A549 (cell line): ENCODE measurements at regions not wholly inside any gene's neighbourhood (a gene's known extent, or its start where the extent isn't known, plus 50 kb on each side); places are given as distances from the start of the nearest gene placed in this dataset.

Experiments used
- ATAC-seq, 2 experiments: fragments of 200-7000 bp in 1 of 2; fragments of >200 bp in 1 of 2; cut with Nextera tagmentation in 1 of 2; cut with Tn5 transposase in 1 of 2; 3 replicates each; pipeline versions ENCODE4 v1.8.0 to v1.9.1; 2018 to 2020; ENCODE audit warnings: mild to moderate bottlenecking in 1 of 2, moderate library complexity in 1 of 2
- CTCF ChIA-PET: fragments of 300-600 bp; sonication (Branson Sonifier 250); formaldehyde crosslinking; extraction: SDS; loops from one replicate; lab custom pipeline; 2021; ENCODE audit warnings: antibody characterized with exemption, inconsistent platforms; lab: Yijun Ruan, JAX
- POLR2A ChIA-PET: fragments of 350-600 bp; formaldehyde crosslinking; extraction: SDS; loops from one replicate; lab custom pipeline; 2021; ENCODE audit warnings: antibody characterized with exemption, inconsistent platforms; lab: Yijun Ruan, JAX
- DNase-seq, 2 experiments: peaks; one replicate each; pipeline versions ENCODE4 v3.0.0 to v3.0.0-alpha.2; 2011 to 2016; ENCODE audit warnings: low read depth in 1 of 2, low spot score in 1 of 2
- FAIRE-seq: peaks from 2 replicates; lab custom pipeline; 2011; peaks lifted over from hg19 to GRCh38; lab: Jason Lieb, UNC
- H3K27ac ChIP-seq, 2 experiments: fragments of >200 bp; sonication (Bioruptor Twin); formaldehyde crosslinking; 3 replicates each; pipeline ENCODE4 v1.5.1; 2016 to 2017
- H3K4me1 ChIP-seq: fragments of >200 bp; sonication (Bioruptor Twin); formaldehyde crosslinking; 3 replicates; pipeline ENCODE4 v1.6.1; 2016
- H3K4me2 ChIP-seq: fragments of >200 bp; sonication (Bioruptor Twin); formaldehyde crosslinking; 3 replicates; pipeline ENCODE4 v1.6.1; 2016
- H3K4me3 ChIP-seq: fragments of >200 bp; sonication (Bioruptor Twin); formaldehyde crosslinking; 3 replicates; pipeline ENCODE4 v1.5.1; 2016
- H3K9me3 ChIP-seq: fragments of >200 bp; sonication (Bioruptor Twin); formaldehyde crosslinking; 3 replicates; pipeline ENCODE4 v1.6.1; 2016
- CBX2 ChIP-seq: fragments of 200-600 bp; sonication (generic); IDR thresholded peaks from 2 replicates; pipeline ENCODE4 v1.6.1; 2016; ENCODE audit warnings: low read depth, mild to moderate bottlenecking, borderline replicate concordance
- CEBPB ChIP-seq, 2 experiments: fragments of >200 bp in 1 of 2; sonication (Bioruptor Twin) in 1 of 2; formaldehyde crosslinking in 1 of 2; IDR thresholded peaks; 2 replicates each; pipeline ENCODE4 v1.6.1; 2012 to 2016
- CHD4 ChIP-seq: fragments of 200-600 bp; sonication (generic); IDR thresholded peaks from 2 replicates; pipeline ENCODE4 v1.6.1; 2016; ENCODE audit warnings: antibody characterized with exemption, mild to moderate bottlenecking, borderline replicate concordance
- CTCF ChIP-seq: fragments of >200 bp; sonication (Bioruptor Twin); formaldehyde crosslinking; IDR thresholded peaks from 3 replicates; pipeline ENCODE4 v1.5.1; 2016
- ESRRA ChIP-seq: fragments of 150-350 bp; IDR thresholded peaks from 2 replicates; pipeline ENCODE4 v1.6.1; 2014; ENCODE audit warnings: mild to moderate bottlenecking, low read length, borderline replicate concordance
- FOSL2 ChIP-seq, 2 experiments: fragments of 450-650 bp in 1 of 2; fragments of >200 bp in 1 of 2; sonication (Bioruptor Twin) in 1 of 2; formaldehyde crosslinking; IDR thresholded peaks; 2 replicates each; pipeline versions ENCODE4 v1.5.0 to v1.6.1; 2016 to 2020; ENCODE audit warnings: mild to moderate bottlenecking in 1 of 2, moderate library complexity in 1 of 2
- FOXS1 ChIP-seq: fragments of 250-450 bp; sonication (Bioruptor Pico); IDR thresholded peaks from 2 replicates; pipeline ENCODE4 v1.5.0; 2020; ENCODE audit warnings: mild to moderate bottlenecking, moderate library complexity
- GATA3 ChIP-seq: IDR thresholded peaks from 2 replicates; pipeline ENCODE4 v1.6.1; 2012; ENCODE audit warnings: borderline replicate concordance
- HDAC2 ChIP-seq: fragments of 200-600 bp; sonication (generic); IDR thresholded peaks from 2 replicates; pipeline ENCODE4 v1.6.1; 2016
- HOXA7 ChIP-seq: fragments of 250-450 bp; sonication (Bioruptor Pico); IDR thresholded peaks from 2 replicates; pipeline ENCODE4 v1.5.0; 2020; ENCODE audit warnings: mild to moderate bottlenecking, moderate library complexity
- HOXB13 ChIP-seq: fragments of 250-450 bp; sonication (Bioruptor Pico); IDR thresholded peaks from 2 replicates; pipeline ENCODE4 v1.5.0; 2020; ENCODE audit warnings: low read depth, mild to moderate bottlenecking, moderate library complexity
- HOXB5 ChIP-seq: fragments of 250-450 bp; sonication (Bioruptor Pico); IDR thresholded peaks from 2 replicates; pipeline ENCODE4 v1.5.0; 2020; ENCODE audit warnings: mild to moderate bottlenecking, moderate library complexity
- NFE2L2 ChIP-seq: fragments of 150-350 bp; conservative IDR thresholded peaks from 2 replicates; pipeline ENCODE4 v1.6.1; 2014; ENCODE audit warnings: low read length
- RAD21 ChIP-seq, 2 experiments: fragments of >200 bp in 1 of 2; sonication (Bioruptor Twin) in 1 of 2; formaldehyde crosslinking in 1 of 2; IDR thresholded peaks in 1 of 2; conservative IDR thresholded peaks in 1 of 2; 2 replicates in 1 of 2; 3 replicates in 1 of 2; pipeline ENCODE4 v1.6.1; 2012 to 2018; ENCODE audit warnings: inconsistent platforms in 1 of 2
- RCOR1 ChIP-seq: fragments of 150-350 bp; IDR thresholded peaks from 2 replicates; pipeline ENCODE4 v1.6.1; 2014; ENCODE audit warnings: antibody characterized with exemption, low read length, low read depth
- RFX5 ChIP-seq: fragments of 450-650 bp; IDR thresholded peaks from 2 replicates; pipeline ENCODE4 v1.7.1; 2014; ENCODE audit warnings: antibody characterized with exemption, mild to moderate bottlenecking, moderate library complexity
- ZC3H11A ChIP-seq: fragments of 450-650 bp; IDR thresholded peaks from 2 replicates; pipeline ENCODE4 v1.6.1; 2014; ENCODE audit warnings: antibody characterized with exemption, mild to moderate bottlenecking
- WGBS: methylation state at CpG from one replicate; pipeline ENCODE4 v1.1.6; 2017; ENCODE audit errors: missing lambda C conversion rate; 5-methylcytosine and 5-hydroxymethylcytosine counted together
- TF ChIP-seq, protein P1 (sequence below): IDR thresholded peaks from 2 replicates; pipeline ENCODE4 v1.6.1; 2012
- TF ChIP-seq, protein P2 (sequence below): IDR thresholded peaks from 2 replicates; pipeline ENCODE4 v1.6.1; 2012
- TF ChIP-seq, protein P3 (sequence below): IDR thresholded peaks from 2 replicates; pipeline ENCODE4 v1.6.1; 2012; ENCODE audit warnings: low read depth, borderline replicate concordance
- TF ChIP-seq, protein P4 (sequence below): fragments of >200 bp; sonication (Bioruptor Twin); formaldehyde crosslinking; IDR thresholded peaks from 2 replicates; pipeline ENCODE4 v1.6.1; 2016

DNA sequence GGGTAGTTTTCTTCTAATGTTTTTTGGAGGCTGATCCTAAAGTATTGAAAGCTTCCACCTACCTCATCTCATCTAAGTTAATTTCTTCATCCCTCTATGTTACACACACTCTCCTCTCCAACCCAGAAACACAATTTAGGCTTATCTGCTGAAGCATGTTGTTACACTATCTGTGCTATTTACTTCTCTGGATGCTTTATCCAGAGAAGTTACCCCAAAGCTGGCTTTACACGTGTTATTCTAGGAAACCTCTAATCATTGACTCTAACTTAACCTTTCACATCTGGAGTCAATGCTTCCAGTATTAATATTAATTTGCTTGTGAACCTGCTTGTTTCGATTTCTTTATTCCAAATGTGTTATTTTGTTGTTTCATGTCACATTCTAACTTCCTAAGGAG is 87.3 kb upstream of the NMU start (continued):
- TF ChIP-seq CBX2 (no peak), FOSL2 (IDR thresholded peaks at IDR 0.05) (no peak), FOSL2 (CRISPR knock-in tag; IDR thresholded peaks at IDR 0.05) (no peak), CHD4 (no peak)

DNA sequence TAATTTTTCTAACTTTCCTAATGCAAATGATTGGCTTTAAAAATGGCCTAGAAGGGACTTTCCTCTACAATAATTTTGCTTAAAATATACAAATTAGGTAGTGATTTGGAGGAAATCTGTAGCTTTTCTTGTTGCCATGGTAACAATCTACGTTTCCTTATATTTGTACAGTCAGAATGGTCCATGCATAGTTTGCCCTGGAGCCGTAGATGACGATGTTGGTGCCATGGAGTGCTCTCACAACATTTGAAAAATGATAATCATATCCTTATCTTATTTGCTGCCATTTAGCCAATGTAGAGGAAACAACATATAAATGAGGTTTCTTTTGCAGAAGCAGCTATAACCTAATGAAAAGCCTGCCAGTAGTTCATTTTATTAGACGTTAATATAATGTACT is 89.0 kb upstream of the NMU start:
- 18% methylated on average over 4 of the region's 4 CpGs for WGBS
- H3K27ac ChIP-seq, result no peak overlapping the region
- no peaks in the 10 kb centered on the region for H3K4me1 ChIP-seq
- TF ChIP-seq ESRRA, result no peak
- TF ChIP-seq ZC3H11A, result no peak
- TF ChIP-seq, protein P1, sequence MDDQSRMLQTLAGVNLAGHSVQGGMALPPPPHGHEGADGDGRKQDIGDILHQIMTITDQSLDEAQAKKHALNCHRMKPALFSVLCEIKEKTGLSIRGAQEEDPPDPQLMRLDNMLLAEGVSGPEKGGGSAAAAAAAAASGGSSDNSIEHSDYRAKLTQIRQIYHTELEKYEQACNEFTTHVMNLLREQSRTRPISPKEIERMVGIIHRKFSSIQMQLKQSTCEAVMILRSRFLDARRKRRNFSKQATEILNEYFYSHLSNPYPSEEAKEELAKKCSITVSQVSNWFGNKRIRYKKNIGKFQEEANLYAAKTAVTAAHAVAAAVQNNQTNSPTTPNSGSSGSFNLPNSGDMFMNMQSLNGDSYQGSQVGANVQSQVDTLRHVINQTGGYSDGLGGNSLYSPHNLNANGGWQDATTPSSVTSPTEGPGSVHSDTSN, result no peak
- TF ChIP-seq RCOR1, result no peak
- TF ChIP-seq, protein P2, sequence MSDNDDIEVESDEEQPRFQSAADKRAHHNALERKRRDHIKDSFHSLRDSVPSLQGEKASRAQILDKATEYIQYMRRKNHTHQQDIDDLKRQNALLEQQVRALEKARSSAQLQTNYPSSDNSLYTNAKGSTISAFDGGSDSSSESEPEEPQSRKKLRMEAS, result no peak
- TF ChIP-seq, protein P3, sequence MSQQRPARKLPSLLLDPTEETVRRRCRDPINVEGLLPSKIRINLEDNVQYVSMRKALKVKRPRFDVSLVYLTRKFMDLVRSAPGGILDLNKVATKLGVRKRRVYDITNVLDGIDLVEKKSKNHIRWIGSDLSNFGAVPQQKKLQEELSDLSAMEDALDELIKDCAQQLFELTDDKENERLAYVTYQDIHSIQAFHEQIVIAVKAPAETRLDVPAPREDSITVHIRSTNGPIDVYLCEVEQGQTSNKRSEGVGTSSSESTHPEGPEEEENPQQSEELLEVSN, result no peak
- TF ChIP-seq CEBPB (IDR thresholded peaks at IDR 0.05), result no peak
- TF ChIP-seq HOXB5 (CRISPR knock-in tag), result no peak
- no peak for TF ChIP-seq HOXB13 (CRISPR knock-in tag)
- TF ChIP-seq GATA3, result no peak
- TF ChIP-seq HDAC2, result no peak
- no peak for TF ChIP-seq NFE2L2
- no peak for TF ChIP-seq RFX5
- no peak for TF ChIP-seq HOXA7 (CRISPR knock-in tag)
- CTCF ChIA-PET, result no interaction called here
- FAIRE-seq (no peak), ATAC-seq (no peak), DNase-seq (no peak)
- POLR2A ChIA-PET, result no interaction called here
- H3K9me3 ChIP-seq, result no peaks in the 10 kb centered on the region
- H3K4me2 ChIP-seq, result no peak overlapping the region
- no peak overlapping the region for H3K4me3 ChIP-seq

DNA sequence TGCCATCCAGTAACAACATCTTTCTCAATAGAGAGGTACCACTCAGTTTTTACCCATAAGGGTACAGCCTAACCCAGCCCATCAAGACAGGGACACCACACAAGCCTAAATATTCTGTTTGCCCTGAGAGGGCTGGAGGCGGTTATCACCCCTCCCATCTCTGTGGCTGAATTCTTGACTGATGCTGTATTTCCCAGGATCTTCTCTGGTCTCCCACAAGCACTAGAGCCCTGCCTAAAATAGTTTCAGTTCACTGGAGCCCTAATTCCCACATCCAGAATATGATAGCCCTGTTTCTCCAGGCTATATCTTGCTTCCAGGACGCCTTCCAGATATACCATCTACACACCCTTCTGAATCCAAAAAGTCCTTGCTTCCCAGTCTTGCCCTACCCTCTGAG is 91.6 kb upstream of the NMU start:
- H3K9me3 ChIP-seq, result no peaks in the 10 kb centered on the region
- no peak for FAIRE-seq
- no peaks in the 10 kb centered on the region for H3K4me1 ChIP-seq
- ATAC-seq, result no peak
- no peak overlapping the region for H3K27ac ChIP-seq
- WGBS, result 35% methylated on average over 2 of the region's 2 CpGs
- DNase-seq, result no peak
- no peak overlapping the region for H3K4me3 ChIP-seq
- CTCF ChIA-PET, result interaction anchor here (1.0 kb wide), 1 partner anchor 8 kb away, joined by 3 read pairs; no protein-coding TSS in a partner anchor
- POLR2A ChIA-PET, result no interaction called here
- H3K4me2 ChIP-seq, result no peak overlapping the region
- TF ChIP-seq RAD21 (conservative IDR thresholded peaks at IDR 0.05 in 1 of 2, IDR thresholded peaks at IDR 0.05 in 1 of 2) (no peak), FOXS1 (CRISPR knock-in tag) (no peak), ESRRA (no peak), CTCF (no peak), NFE2L2 (no peak)
- TF ChIP-seq, protein P4, sequence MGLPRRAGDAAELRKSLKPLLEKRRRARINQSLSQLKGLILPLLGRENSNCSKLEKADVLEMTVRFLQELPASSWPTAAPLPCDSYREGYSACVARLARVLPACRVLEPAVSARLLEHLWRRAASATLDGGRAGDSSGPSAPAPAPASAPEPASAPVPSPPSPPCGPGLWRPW, result no peak
